IMR-90 (cell line): ENCODE measurements at regions not wholly inside any gene's neighbourhood (a gene's known extent, or its start where the extent isn't known, plus 50 kb on each side); places are given as distances from the start of the nearest gene placed in this dataset.

Experiments
- ATAC-seq: fragments of 200-7000 bp; cut with Tn5 transposase; 2 replicates; pipeline ENCODE4 v1.9.1; 2020; ENCODE audit warnings: low read depth, mild to moderate bottlenecking, moderate library complexity
- BruUV-seq: library from RNA; stranded (reverse); fragments of 400-500 nt; replicated peaks from 2 replicates; lab custom pipeline; 2021; lab: Mats Ljungman, UMichigan
- CTCF ChIA-PET: fragments of 300-600 bp; formaldehyde crosslinking; extraction: SDS; loops from one replicate; lab custom pipeline; 2021; ENCODE audit warnings: antibody characterized with exemption; lab: Yijun Ruan, JAX
- POLR2A ChIA-PET: fragments of 300-600 bp; sonication (Branson Sonifier 250); formaldehyde crosslinking; loops from one replicate; lab custom pipeline; 2022; ENCODE audit warnings: antibody characterized with exemption; ENCODE audit not compliant: unreplicated experiment; lab: Charles Lee
- DNase-seq: peaks from one replicate; pipeline ENCODE4 v3.0.0; 2013
- H2AFZ ChIP-seq: replicated peaks from 2 replicates; pipeline ENCODE3; 2013; ENCODE audit warnings: low read length, mild to moderate bottlenecking; ENCODE audit not compliant: poor library complexity
- H2AK5ac ChIP-seq: 2 replicates; pipeline ENCODE4 v1.6.1; 2013; ENCODE audit warnings: low read depth, low read length, inconsistent platforms
- H2AK9ac ChIP-seq: replicated peaks from 2 replicates; pipeline ENCODE3; 2013; ENCODE audit warnings: mild to moderate bottlenecking, low read depth, low read length, moderate library complexity; ENCODE audit not compliant: poor library complexity
- H2BK120ac ChIP-seq: 2 replicates; pipeline ENCODE4 v1.6.1; 2013; ENCODE audit warnings: low read depth, low read length, inconsistent platforms
- H2BK15ac ChIP-seq: 3 replicates; pipeline ENCODE4 v1.6.1; 2013; ENCODE audit warnings: low read depth, low read length, inconsistent platforms
- H2BK20ac ChIP-seq: 2 replicates; pipeline ENCODE4 v1.6.1; 2013; ENCODE audit warnings: low read depth, mild to moderate bottlenecking, inconsistent platforms, low read length, moderate library complexity
- H2BK5ac ChIP-seq: 2 replicates; pipeline ENCODE4 v1.6.1; 2013; ENCODE audit warnings: mild to moderate bottlenecking, low read depth, low read length, inconsistent platforms; ENCODE audit not compliant: poor library complexity, severe bottlenecking
- H3K14ac ChIP-seq: replicated peaks from 2 replicates; pipeline ENCODE4 v1.6.1; 2013; ENCODE audit warnings: low read depth, low read length, inconsistent platforms
- H3K18ac ChIP-seq: 2 replicates; pipeline ENCODE4 v1.6.1; 2013; ENCODE audit warnings: low read depth, low read length, control low read depth
- H3K23ac ChIP-seq: 2 replicates; pipeline ENCODE4 v1.6.1; 2013; ENCODE audit warnings: low read depth, low read length, inconsistent platforms
- H3K27ac ChIP-seq: 2 replicates; pipeline ENCODE4 v1.5.1; 2013; ENCODE audit warnings: mild to moderate bottlenecking, control low read depth, low read length; ENCODE audit not compliant: insufficient read depth
- H3K27me3 ChIP-seq: 2 replicates; pipeline ENCODE4 v1.6.1; 2013; ENCODE audit warnings: low read length; ENCODE audit not compliant: control insufficient read depth, insufficient read depth
- H3K36me3 ChIP-seq: 2 replicates; pipeline ENCODE4 v1.6.1; 2013; ENCODE audit warnings: low read length, mixed read lengths; ENCODE audit not compliant: control insufficient read depth, insufficient read depth
- H3K4ac ChIP-seq: 2 replicates; pipeline ENCODE4 v1.6.1; 2013; ENCODE audit warnings: low read depth, low read length, inconsistent platforms
- H3K4me1 ChIP-seq: 2 replicates; pipeline ENCODE4 v1.6.1; 2013; ENCODE audit warnings: low read length, mixed read lengths; ENCODE audit not compliant: control insufficient read depth, insufficient read depth
- H3K4me2 ChIP-seq: 2 replicates; pipeline ENCODE4 v1.6.1; 2013; ENCODE audit warnings: low read depth, mild to moderate bottlenecking, control low read depth, low read length, moderate library complexity
- H3K4me3 ChIP-seq: 2 replicates; pipeline ENCODE4 v1.5.1; 2013; ENCODE audit warnings: low read depth, mild to moderate bottlenecking, control low read depth, low read length, moderate library complexity; ENCODE audit not compliant: insufficient read depth
- H3K56ac ChIP-seq: 2 replicates; pipeline ENCODE4 v1.6.1; 2013; ENCODE audit warnings: low read length, inconsistent platforms; ENCODE audit not compliant: insufficient read depth; ENCODE audit errors: extremely low read depth
- H3K79me1 ChIP-seq, 2 experiments: 2 replicates each; pipeline ENCODE4 v1.6.1; 2013; ENCODE audit warnings: low read length in 2 of 2, inconsistent platforms in 1 of 2, low read depth in 1 of 2
- H3K9ac ChIP-seq: 2 replicates; pipeline ENCODE4 v1.6.1; 2013; ENCODE audit warnings: low read depth, low read length, control low read depth
- H3K9me1 ChIP-seq: 2 replicates; pipeline ENCODE4 v1.6.1; 2013; ENCODE audit warnings: low read length, inconsistent platforms; ENCODE audit not compliant: insufficient read depth
- H3K9me3 ChIP-seq: 2 replicates; pipeline ENCODE4 v1.6.1; 2013; ENCODE audit warnings: low read length; ENCODE audit not compliant: control insufficient read depth, insufficient read depth
- H4K20me1 ChIP-seq: 2 replicates; pipeline ENCODE4 v1.6.1; 2013; ENCODE audit warnings: low read length, inconsistent platforms; ENCODE audit not compliant: insufficient read depth
- H4K5ac ChIP-seq: 2 replicates; pipeline ENCODE4 v1.6.1; 2013; ENCODE audit warnings: mild to moderate bottlenecking, low read depth, low read length, control low read depth
- H4K8ac ChIP-seq, 2 experiments: 2 replicates each; pipeline ENCODE4 v1.6.1; 2013; ENCODE audit warnings: low read depth in 2 of 2, low read length in 2 of 2, control low read depth in 1 of 2, inconsistent platforms in 1 of 2
- H4K91ac ChIP-seq: 2 replicates; pipeline ENCODE4 v1.6.1; 2013; ENCODE audit warnings: low read depth, low read length, inconsistent platforms; ENCODE audit not compliant: insufficient read depth
- CHD1 ChIP-seq: IDR thresholded peaks from 2 replicates; pipeline ENCODE4 v1.6.1; 2012; ENCODE audit warnings: low read depth, low read length, improper control_type of control experiment
- FOS ChIP-seq: fragments of 150-350 bp; IDR thresholded peaks from 2 replicates; pipeline ENCODE4 v1.6.1; 2016; ENCODE audit warnings: low read depth, low read length
- MAZ ChIP-seq: IDR thresholded peaks from 2 replicates; pipeline ENCODE4 v1.6.1; 2012; ENCODE audit warnings: low read depth, mild to moderate bottlenecking, low read length, improper control_type of control experiment, moderate library complexity, borderline replicate concordance
- RAD21 ChIP-seq: IDR thresholded peaks from 2 replicates; pipeline ENCODE4 v1.6.1; 2012; ENCODE audit warnings: low read length, improper control_type of control experiment
- SMC3 ChIP-seq: fragments of 150-350 bp; IDR thresholded peaks from 2 replicates; pipeline ENCODE4 v1.6.1; 2016; ENCODE audit warnings: low read depth, mild to moderate bottlenecking, antibody characterized with exemption, low read length, moderate library complexity
- dilution Hi-C: fragments of 300-500 bp; cut with HindIII; formaldehyde crosslinking; loops from one replicate; pipeline ENCODE4 v1.14.3; 2018; ENCODE audit warnings: low sequenced_read_pairs; ENCODE audit not compliant: unreplicated experiment
- in situ Hi-C: fragments of 300-500 bp; cut with MboI; formaldehyde crosslinking; loops from 3 replicates; pipeline ENCODE4 v1.14.3; 2019; ENCODE audit warnings: low sequenced_read_pairs, inconsistent platforms, mixed read lengths
- intact Hi-C: fragments of 100-400 bp; cut with micrococcal nuclease; formaldehyde crosslinking; loops from 2 replicates; pipeline ENCODE4 v1.10.0; 2022
- TF ChIP-seq, protein P1 (sequence below): conservative IDR thresholded peaks from 2 replicates; pipeline ENCODE4 v1.5.1; 2012; ENCODE audit warnings: mild to moderate bottlenecking, low read depth, low read length, improper control_type of control experiment

DNA sequence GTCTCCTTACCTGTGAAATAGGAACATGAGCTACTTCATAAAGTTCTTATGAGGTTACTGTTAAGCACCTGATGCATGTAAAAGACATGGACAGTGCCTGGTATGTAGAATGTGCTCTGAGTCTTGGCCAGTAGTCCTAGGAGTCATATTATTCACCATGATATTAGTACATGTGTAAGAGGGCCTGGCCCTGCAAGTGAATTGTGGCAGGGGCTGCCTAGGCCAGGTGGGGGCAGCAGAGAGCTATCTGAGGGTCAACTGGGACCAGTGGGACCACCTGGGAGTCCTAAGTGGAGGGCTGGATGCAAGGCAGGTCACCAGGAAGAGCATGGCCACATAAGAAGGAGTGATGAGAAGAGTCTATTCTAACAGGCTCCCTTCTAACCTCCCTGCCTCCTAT lies 529.5 kb downstream of the SOX6 start:
- Histone ChIP-seq H4K20me1 (no peaks in the 10 kb centered on the region), H2AFZ (peak overlapping the region; percentile 24), H2BK120ac (peak overlapping the region; percentile 70), H3K4me3 (no peak overlapping the region), H2BK15ac (peak overlapping the region; percentile 85; the same call in 2 of the 3 replicates), H3K4ac (peak overlapping the region; percentile 82), H3K79me1 (no peaks in the 10 kb centered on the region), H4K8ac (peak overlapping the region; percentile 61 to 80; a peak in 3 of 4 replicates), H3K36me3 (no peaks in the 10 kb centered on the region), H3K27ac (no peak overlapping the region), H2AK9ac (no peak overlapping the region), H2BK5ac (peak overlapping the region; percentile 12), H3K4me1 (peaks cover 20% of the 10 kb centered on the region), H3K14ac (peak overlapping the region; percentile 74), H3K18ac (peak overlapping the region; percentile 58; the same call in 1 of the 2 replicates), H3K9ac (no peak overlapping the region), H3K27me3 (no peaks in the 10 kb centered on the region), H3K56ac (no peak overlapping the region), H2AK5ac (peak overlapping the region; percentile 83), H3K23ac (peak overlapping the region; percentile 8; the same call in 1 of the 2 replicates), H3K9me1 (peaks cover 11% of the 10 kb centered on the region), H3K9me3 (no peaks in the 10 kb centered on the region), H2BK20ac (peak overlapping the region; percentile 89), H3K4me2 (no peak overlapping the region), H4K5ac (peak overlapping the region; percentile 31; the same call in 1 of the 2 replicates), H4K91ac (peak overlapping the region; percentile 59)
- no peak for TF ChIP-seq MAZ
- peak; percentile 33; the same call in 1 of the 2 replicates for TF ChIP-seq SMC3
- no peak for TF ChIP-seq FOS
- no peak for TF ChIP-seq CHD1
- TF ChIP-seq RAD21 = peak; percentile 55
- TF ChIP-seq, protein P1, sequence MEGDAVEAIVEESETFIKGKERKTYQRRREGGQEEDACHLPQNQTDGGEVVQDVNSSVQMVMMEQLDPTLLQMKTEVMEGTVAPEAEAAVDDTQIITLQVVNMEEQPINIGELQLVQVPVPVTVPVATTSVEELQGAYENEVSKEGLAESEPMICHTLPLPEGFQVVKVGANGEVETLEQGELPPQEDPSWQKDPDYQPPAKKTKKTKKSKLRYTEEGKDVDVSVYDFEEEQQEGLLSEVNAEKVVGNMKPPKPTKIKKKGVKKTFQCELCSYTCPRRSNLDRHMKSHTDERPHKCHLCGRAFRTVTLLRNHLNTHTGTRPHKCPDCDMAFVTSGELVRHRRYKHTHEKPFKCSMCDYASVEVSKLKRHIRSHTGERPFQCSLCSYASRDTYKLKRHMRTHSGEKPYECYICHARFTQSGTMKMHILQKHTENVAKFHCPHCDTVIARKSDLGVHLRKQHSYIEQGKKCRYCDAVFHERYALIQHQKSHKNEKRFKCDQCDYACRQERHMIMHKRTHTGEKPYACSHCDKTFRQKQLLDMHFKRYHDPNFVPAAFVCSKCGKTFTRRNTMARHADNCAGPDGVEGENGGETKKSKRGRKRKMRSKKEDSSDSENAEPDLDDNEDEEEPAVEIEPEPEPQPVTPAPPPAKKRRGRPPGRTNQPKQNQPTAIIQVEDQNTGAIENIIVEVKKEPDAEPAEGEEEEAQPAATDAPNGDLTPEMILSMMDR = peak; percentile 47
- in situ Hi-C loops (no loop called here), dilution Hi-C loops (no loop called here), intact Hi-C loops (loop anchor here (2.0 to 10.0 kb wide), 2 partner anchors 158 to 786 kb away; no protein-coding TSS in a partner anchor)
- DNase-seq (no peak), ATAC-seq (peak; percentile 21; the same call in 1 of the 2 replicates)
- CTCF ChIA-PET = interaction anchor here (1.0 to 2.6 kb wide), 4 partner anchors 9 to 787 kb away, joined by 3 to 10 read pairs (median 3); no protein-coding TSS in a partner anchor
- no TSS peak for BruUV-seq
- POLR2A ChIA-PET = no interaction called here
